ENCODE measurements at regions not wholly inside any gene's neighbourhood (a gene's known extent, or its start where the extent isn't known, plus 50 kb on each side); places are given as distances from the start of the nearest gene placed in this dataset.
A peak's percentile ranks its signal among the peaks of the same experiment; 100 is the strongest.

- Mint-ChIP-seq H3K36me3 (no peaks in the 10 kb centered on the region), H3K4me1 (no peaks in the 10 kb centered on the region), H3K4me3 (no peak overlapping the region), H3K27me3 (ENCODE audit: low read depth in 2 of 2) (peaks cover 4 to 9% of the 10 kb centered on the region in 2 donors), H3K9me3 (no peaks in the 10 kb centered on the region), H3K27ac (no peak overlapping the region)
- Histone ChIP-seq H3K27me3 (ENCODE audit: control insufficient read depth, insufficient read depth, low read length) (no peaks in the 10 kb centered on the region), H3K27ac (ENCODE audit: low read length) (no peak overlapping the region), H3K9me3 (ENCODE audit: control insufficient read depth, insufficient read depth, low read length) (no peaks in the 10 kb centered on the region), H3K4me1 (ENCODE audit: control insufficient read depth, insufficient read depth, low read length) (no peaks in the 10 kb centered on the region), H3K4me3 (ENCODE audit: low read length) (no peak overlapping the region), H3K36me3 (ENCODE audit: control insufficient read depth, insufficient read depth, low read length) (no peaks in the 10 kb centered on the region)
- DNase-seq (no peak), ATAC-seq (no peak)
- intact Hi-C loops (cut with micrococcal nuclease): no loop called here
- no peak for TF ChIP-seq CTCF (IDR thresholded peaks at IDR 0.05)
Observed at GRCh38 chr5:152100462-152100861, 175.8 kb upstream of the GLRA1 start.

GRCh38 chr5:152097128-152097527 lies 172.5 kb upstream of the GLRA1 start:
- 8% methylated on average over 1 of the region's 1 CpG for WGBS (ENCODE audit: insufficient coverage)

GRCh38 chr5:152094716-152095115 lies 170.1 kb upstream of the GLRA1 start:
- Histone ChIP-seq H3K27me3 (ENCODE audit: control insufficient read depth, insufficient read depth, low read length) (no peaks in the 10 kb centered on the region), H3K27ac (ENCODE audit: low read length) (no peak overlapping the region), H3K9me3 (ENCODE audit: control insufficient read depth, insufficient read depth, low read length) (no peaks in the 10 kb centered on the region), H3K36me3 (ENCODE audit: control insufficient read depth, insufficient read depth, low read length) (no peaks in the 10 kb centered on the region), H3K4me3 (ENCODE audit: low read length) (no peak overlapping the region), H3K4me1 (ENCODE audit: control insufficient read depth, insufficient read depth, low read length) (no peaks in the 10 kb centered on the region)
- no peak for TF ChIP-seq CTCF (IDR thresholded peaks at IDR 0.05)
- no peaks in the 10 kb centered on the region for H3K4me1 Mint-ChIP-seq
- DNase-seq (no peak), ATAC-seq (no peak)
- H3K9me3 Mint-ChIP-seq: no peaks in the 10 kb centered on the region
- H3K36me3 Mint-ChIP-seq: no peaks in the 10 kb centered on the region
- no peak overlapping the region for H3K4me3 Mint-ChIP-seq
- H3K27me3 Mint-ChIP-seq (ENCODE audit: low read depth in 2 of 2): peaks cover 0 to 3% of the 10 kb centered on the region in 2 donors
- intact Hi-C loops (cut with micrococcal nuclease): no loop called here
- no peak overlapping the region for H3K27ac Mint-ChIP-seq
- WGBS (ENCODE audit: insufficient coverage): 86% methylated on average over 1 of the region's 2 CpGs

More at GRCh38 chr5:152097128-152097527, 172.5 kb upstream of the GLRA1 start:
- no peaks in the 10 kb centered on the region for H3K27me3 ChIP-seq (ENCODE audit: control insufficient read depth, insufficient read depth, low read length)
- Mint-ChIP-seq H3K36me3 (no peaks in the 10 kb centered on the region), H3K4me1 (no peaks in the 10 kb centered on the region), H3K9me3 (no peaks in the 10 kb centered on the region), H3K27me3 (ENCODE audit: low read depth in 2 of 2) (peaks cover 4 to 9% of the 10 kb centered on the region in 2 donors), H3K27ac (no peak overlapping the region), H3K4me3 (no peak overlapping the region)
- no peak for ATAC-seq
- intact Hi-C loops (cut with micrococcal nuclease): no loop called here
- peak in 1 of 2 donors; percentile 4 for DNase-seq
- no peak overlapping the region for H3K27ac ChIP-seq (ENCODE audit: low read length)
- H3K4me1 ChIP-seq (ENCODE audit: control insufficient read depth, insufficient read depth, low read length): no peaks in the 10 kb centered on the region
- H3K4me3 ChIP-seq (ENCODE audit: low read length): no peak overlapping the region
- no peaks in the 10 kb centered on the region for H3K36me3 ChIP-seq (ENCODE audit: control insufficient read depth, insufficient read depth, low read length)
- H3K9me3 ChIP-seq (ENCODE audit: control insufficient read depth, insufficient read depth, low read length): no peaks in the 10 kb centered on the region
- TF ChIP-seq CTCF (IDR thresholded peaks at IDR 0.05): no peak

GRCh38 chr5:152094060-152094459 lies 169.4 kb upstream of the GLRA1 start:
- Histone ChIP-seq H3K27me3 (ENCODE audit: control insufficient read depth, insufficient read depth, low read length) (no peaks in the 10 kb centered on the region), H3K4me1 (ENCODE audit: control insufficient read depth, insufficient read depth, low read length) (no peaks in the 10 kb centered on the region), H3K9me3 (ENCODE audit: control insufficient read depth, insufficient read depth, low read length) (no peaks in the 10 kb centered on the region), H3K36me3 (ENCODE audit: control insufficient read depth, insufficient read depth, low read length) (no peaks in the 10 kb centered on the region), H3K4me3 (ENCODE audit: low read length) (no peak overlapping the region), H3K27ac (ENCODE audit: low read length) (no peak overlapping the region)
- intact Hi-C loops (cut with micrococcal nuclease): no loop called here
- no peak for TF ChIP-seq CTCF (IDR thresholded peaks at IDR 0.05)
- Mint-ChIP-seq H3K27me3 (ENCODE audit: low read depth in 2 of 2) (peaks cover 0 to 3% of the 10 kb centered on the region in 2 donors), H3K4me3 (no peak overlapping the region), H3K9me3 (no peaks in the 10 kb centered on the region), H3K4me1 (no peaks in the 10 kb centered on the region), H3K27ac (no peak overlapping the region), H3K36me3 (no peaks in the 10 kb centered on the region)
- no peak for DNase-seq
- ATAC-seq: no peak
- 72% methylated on average over 2 of the region's 2 CpGs for WGBS (ENCODE audit: insufficient coverage)

Data from natural killer cell (primary cell).